ENCODE measurements at regions not wholly inside any gene's neighbourhood (a gene's known extent, or its start where the extent isn't known, plus 50 kb on each side); places are given as distances from the start of the nearest gene placed in this dataset.

DNA sequence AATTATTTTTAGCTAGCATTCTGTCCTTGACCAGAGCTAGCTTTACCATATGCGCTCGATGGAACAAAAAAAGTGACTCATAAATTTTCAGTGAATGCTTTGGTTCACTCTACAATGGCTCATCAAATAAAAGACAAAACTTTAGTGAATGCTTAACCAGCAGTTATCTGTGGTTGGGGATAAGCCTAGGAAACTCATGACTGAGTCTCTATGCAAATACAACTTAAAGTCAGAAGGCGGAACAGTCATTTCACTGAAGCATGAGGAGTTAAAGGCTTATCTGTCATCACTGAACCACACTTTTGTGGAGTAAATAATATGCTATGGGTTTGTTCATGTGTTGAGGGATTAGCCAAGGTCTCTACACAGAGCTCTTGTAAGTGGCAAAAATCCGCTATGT, 308.4 kb downstream of the SQOR start:
- TF ChIP-seq, protein P1, sequence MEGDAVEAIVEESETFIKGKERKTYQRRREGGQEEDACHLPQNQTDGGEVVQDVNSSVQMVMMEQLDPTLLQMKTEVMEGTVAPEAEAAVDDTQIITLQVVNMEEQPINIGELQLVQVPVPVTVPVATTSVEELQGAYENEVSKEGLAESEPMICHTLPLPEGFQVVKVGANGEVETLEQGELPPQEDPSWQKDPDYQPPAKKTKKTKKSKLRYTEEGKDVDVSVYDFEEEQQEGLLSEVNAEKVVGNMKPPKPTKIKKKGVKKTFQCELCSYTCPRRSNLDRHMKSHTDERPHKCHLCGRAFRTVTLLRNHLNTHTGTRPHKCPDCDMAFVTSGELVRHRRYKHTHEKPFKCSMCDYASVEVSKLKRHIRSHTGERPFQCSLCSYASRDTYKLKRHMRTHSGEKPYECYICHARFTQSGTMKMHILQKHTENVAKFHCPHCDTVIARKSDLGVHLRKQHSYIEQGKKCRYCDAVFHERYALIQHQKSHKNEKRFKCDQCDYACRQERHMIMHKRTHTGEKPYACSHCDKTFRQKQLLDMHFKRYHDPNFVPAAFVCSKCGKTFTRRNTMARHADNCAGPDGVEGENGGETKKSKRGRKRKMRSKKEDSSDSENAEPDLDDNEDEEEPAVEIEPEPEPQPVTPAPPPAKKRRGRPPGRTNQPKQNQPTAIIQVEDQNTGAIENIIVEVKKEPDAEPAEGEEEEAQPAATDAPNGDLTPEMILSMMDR (conservative IDR thresholded peaks at IDR 0.05 in 1 of 2, IDR thresholded peaks at IDR 0.05 in 1 of 2; ENCODE audit: extremely low read depth in 1 of 2, insufficient read depth in 1 of 2, low read depth in 1 of 2, low read length in 2 of 2) = no peak
- TF ChIP-seq EZH2 (IDR thresholded peaks at IDR 0.05; ENCODE audit: borderline replicate concordance, low read length) = no peak
